ENCODE measurements at regions not wholly inside any gene's neighbourhood (a gene's known extent, or its start where the extent isn't known, plus 50 kb on each side); places are given as distances from the start of the nearest gene placed in this dataset.

DNA sequence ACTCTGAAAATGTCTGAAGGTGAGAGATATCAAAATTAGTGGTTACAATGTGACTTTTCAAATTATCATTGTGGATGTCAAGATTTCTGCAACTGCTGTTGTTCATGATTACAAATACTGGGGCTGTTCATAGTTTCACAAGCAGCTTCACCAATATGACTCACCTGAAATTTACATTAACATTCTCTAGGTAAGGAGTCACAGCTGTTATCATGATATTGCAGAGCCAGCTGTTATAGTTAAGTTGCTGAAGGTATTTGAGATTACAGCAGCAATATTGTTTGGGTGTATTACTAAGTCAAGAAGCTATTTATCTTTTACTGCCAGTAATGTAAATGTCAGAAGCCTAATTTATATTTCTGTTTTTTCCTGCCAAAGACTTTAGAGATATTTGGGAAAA lies 140.0 kb downstream of the MC4R start:
- no peaks in the 10 kb centered on the region for H3K9me3 ChIP-seq (ENCODE audit: low read length)
- DNase-seq, result no peak
- no peaks in the 10 kb centered on the region for H3K4me1 ChIP-seq (ENCODE audit: low read length)
- no peak overlapping the region for H2AFZ ChIP-seq (ENCODE audit: low read length)
- H4K20me1 ChIP-seq (ENCODE audit: insufficient read depth, low read depth, low read length), result no peaks in the 10 kb centered on the region
- no peak overlapping the region for H3K4me2 ChIP-seq (ENCODE audit: low read depth, low read length, poor library complexity, severe bottlenecking)
- H3K36me3 ChIP-seq (ENCODE audit: insufficient read depth, low read length), result no peaks in the 10 kb centered on the region
- no peak overlapping the region for H3K4me3 ChIP-seq (ENCODE audit: low read length)
- no peaks in the 10 kb centered on the region for H3K27me3 ChIP-seq (ENCODE audit: low read length)
- no peaks in the 10 kb centered on the region for H3K79me2 ChIP-seq (ENCODE audit: low read length)
- H3K27ac ChIP-seq (ENCODE audit: low read length), result no peak overlapping the region
- no peaks in the 10 kb centered on the region for H3K9me2 ChIP-seq (replicated peaks; ENCODE audit: insufficient read depth, low read length)
- H3K9ac ChIP-seq (ENCODE audit: low read length), result no peak overlapping the region

DNA sequence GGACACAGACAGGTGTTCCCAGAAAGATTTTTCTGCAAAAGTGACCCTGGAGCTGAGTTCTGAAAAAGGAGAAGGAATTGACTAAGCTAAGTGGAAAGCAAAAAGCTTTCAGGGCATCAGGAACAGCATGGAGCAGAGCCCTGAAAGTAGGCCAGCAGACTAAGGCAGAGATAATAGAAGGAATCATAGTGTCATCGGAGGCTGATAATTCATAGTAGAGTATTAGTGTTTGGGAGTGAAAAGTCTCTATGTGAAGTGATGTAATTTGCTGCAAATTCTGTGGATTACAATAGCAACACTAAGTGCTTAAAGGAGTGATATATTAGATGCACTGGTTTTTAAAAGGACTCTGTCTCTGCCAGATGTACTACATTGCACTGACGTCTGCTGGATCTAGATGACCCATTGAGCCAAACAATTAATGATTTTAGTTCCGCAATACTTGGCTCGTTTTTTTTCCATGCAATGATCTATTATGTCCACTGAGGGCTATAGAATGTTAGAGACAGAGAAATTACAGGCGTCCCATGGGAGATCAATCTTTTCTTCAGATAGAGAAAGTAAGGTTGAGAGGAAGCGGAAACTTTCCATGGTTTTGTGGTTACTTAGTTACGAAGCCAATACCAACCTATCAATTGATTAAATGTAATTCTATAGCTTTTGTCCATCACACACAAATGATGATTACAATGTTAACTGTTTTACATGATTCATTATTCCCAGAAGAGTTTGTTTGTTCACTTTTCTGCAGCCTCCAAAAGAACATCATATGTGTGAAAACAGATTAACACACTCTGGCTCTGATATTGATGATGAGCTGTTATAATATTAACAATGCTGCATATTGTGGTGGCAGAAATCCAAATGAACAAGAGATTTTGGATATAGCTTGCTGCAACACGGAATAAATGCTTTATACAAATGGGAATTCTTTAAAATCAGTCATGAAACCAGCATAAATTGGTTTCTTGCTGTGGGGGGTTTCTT lies 143.7 kb downstream of the MC4R start:
- Histone ChIP-seq H3K9me2 (replicated peaks; ENCODE audit: insufficient read depth, low read length) (no peaks in the 10 kb centered on the region), H3K27ac (ENCODE audit: low read length) (no peak overlapping the region), H3K36me3 (ENCODE audit: insufficient read depth, low read length) (no peaks in the 10 kb centered on the region), H4K20me1 (ENCODE audit: insufficient read depth, low read depth, low read length) (no peaks in the 10 kb centered on the region), H3K4me3 (ENCODE audit: low read length) (no peak overlapping the region), H3K9me3 (ENCODE audit: low read length) (peaks cover 14% of the 10 kb centered on the region), H3K9ac (ENCODE audit: low read length) (no peak overlapping the region), H2AFZ (ENCODE audit: low read length) (no peak overlapping the region), H3K79me2 (ENCODE audit: low read length) (no peaks in the 10 kb centered on the region), H3K4me2 (ENCODE audit: low read depth, low read length, poor library complexity, severe bottlenecking) (no peak overlapping the region), H3K27me3 (ENCODE audit: low read length) (no peaks in the 10 kb centered on the region), H3K4me1 (ENCODE audit: low read length) (no peaks in the 10 kb centered on the region)
- DNase-seq, result no peak

DNA sequence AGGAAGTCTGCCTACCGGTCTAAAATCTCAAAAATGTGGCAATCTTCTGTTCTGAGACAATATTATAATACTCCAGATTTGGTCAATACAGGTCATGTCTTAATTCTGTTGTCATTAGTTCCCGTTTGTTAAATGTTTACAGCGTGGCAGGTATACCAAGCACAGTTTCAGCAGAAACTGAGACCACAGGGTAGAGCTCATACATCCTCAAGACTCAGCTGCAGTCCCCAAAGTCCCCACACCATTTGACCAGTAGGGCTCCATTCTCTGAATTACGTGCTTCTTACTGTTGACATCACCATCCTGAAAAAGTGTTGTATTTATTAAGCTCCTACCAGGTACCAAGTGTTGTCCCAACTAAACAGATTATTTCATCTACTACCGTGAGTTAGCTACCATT lies 157.1 kb downstream of the MC4R start:
- H3K4me3 ChIP-seq (ENCODE audit: low read length), result no peak overlapping the region
- no peaks in the 10 kb centered on the region for H3K9me3 ChIP-seq (ENCODE audit: low read length)
- H3K4me1 ChIP-seq (ENCODE audit: low read length), result no peaks in the 10 kb centered on the region
- no peak overlapping the region for H3K9ac ChIP-seq (ENCODE audit: low read length)
- no peak for DNase-seq
- H3K27ac ChIP-seq (ENCODE audit: low read length), result no peak overlapping the region
- no peak overlapping the region for H2AFZ ChIP-seq (ENCODE audit: low read length)
- H3K79me2 ChIP-seq (ENCODE audit: low read length), result no peaks in the 10 kb centered on the region
- no peaks in the 10 kb centered on the region for H3K9me2 ChIP-seq (replicated peaks; ENCODE audit: insufficient read depth, low read length)
- no peak overlapping the region for H3K4me2 ChIP-seq (ENCODE audit: low read depth, low read length, poor library complexity, severe bottlenecking)
- H4K20me1 ChIP-seq (ENCODE audit: insufficient read depth, low read depth, low read length), result no peaks in the 10 kb centered on the region
- H3K36me3 ChIP-seq (ENCODE audit: insufficient read depth, low read length), result no peaks in the 10 kb centered on the region
- H3K27me3 ChIP-seq (ENCODE audit: low read length), result no peaks in the 10 kb centered on the region

DNA sequence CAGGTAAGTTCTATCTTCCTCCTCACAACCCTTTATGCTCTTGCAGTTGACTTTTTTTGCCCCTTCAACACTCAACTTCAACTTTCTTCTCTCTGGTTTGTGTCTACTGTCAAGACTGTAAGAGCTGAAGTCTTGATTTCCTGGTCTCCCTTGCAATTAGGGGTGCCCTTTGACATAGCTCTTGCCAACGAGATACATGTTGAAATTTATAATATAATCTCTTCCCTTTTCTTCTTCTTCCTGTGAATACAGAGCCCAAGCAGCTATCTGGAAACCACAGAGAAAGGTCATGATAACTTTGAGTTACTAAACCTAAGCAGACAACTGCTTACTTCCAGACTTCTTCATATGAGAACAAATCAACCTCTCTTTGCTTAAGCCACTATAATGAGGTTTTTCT lies 163.5 kb downstream of the MC4R start:
- Histone ChIP-seq H3K4me2 (ENCODE audit: low read depth, low read length, poor library complexity, severe bottlenecking) (no peak overlapping the region), H3K79me2 (ENCODE audit: low read length) (no peaks in the 10 kb centered on the region), H3K9me3 (ENCODE audit: low read length) (no peaks in the 10 kb centered on the region), H3K4me3 (ENCODE audit: low read length) (no peak overlapping the region), H4K20me1 (ENCODE audit: insufficient read depth, low read depth, low read length) (no peaks in the 10 kb centered on the region), H3K9me2 (replicated peaks; ENCODE audit: insufficient read depth, low read length) (no peaks in the 10 kb centered on the region), H2AFZ (ENCODE audit: low read length) (no peak overlapping the region), H3K4me1 (ENCODE audit: low read length) (no peaks in the 10 kb centered on the region), H3K27me3 (ENCODE audit: low read length) (no peaks in the 10 kb centered on the region), H3K9ac (ENCODE audit: low read length) (no peak overlapping the region), H3K36me3 (ENCODE audit: insufficient read depth, low read length) (no peaks in the 10 kb centered on the region), H3K27ac (ENCODE audit: low read length) (no peak overlapping the region)
- DNase-seq, result no peak

DNA sequence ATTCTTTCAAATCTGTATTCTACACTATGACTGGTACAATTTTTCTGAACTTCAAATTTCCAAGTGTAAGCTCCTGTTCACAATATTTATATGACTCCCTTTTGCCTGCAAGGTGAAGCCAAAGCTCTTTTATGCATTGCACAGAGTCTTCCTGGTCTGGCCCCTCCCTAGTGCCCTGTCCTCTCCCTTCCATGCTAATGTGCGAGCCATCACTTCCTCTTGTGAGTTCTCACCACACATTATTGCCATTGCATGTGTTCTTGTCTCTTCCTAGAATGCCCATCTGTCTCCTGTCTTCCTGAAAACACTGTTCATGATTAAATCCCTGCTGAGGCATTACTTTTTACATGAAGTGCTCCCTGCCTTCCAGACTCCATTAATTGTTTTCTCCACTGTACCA lies 169.9 kb downstream of the MC4R start:
- no peaks in the 10 kb centered on the region for H4K20me1 ChIP-seq (ENCODE audit: insufficient read depth, low read depth, low read length)
- H3K27ac ChIP-seq (ENCODE audit: low read length), result no peak overlapping the region
- no peaks in the 10 kb centered on the region for H3K9me3 ChIP-seq (ENCODE audit: low read length)
- no peaks in the 10 kb centered on the region for H3K9me2 ChIP-seq (replicated peaks; ENCODE audit: insufficient read depth, low read length)
- H3K4me3 ChIP-seq (ENCODE audit: low read length), result no peak overlapping the region
- H2AFZ ChIP-seq (ENCODE audit: low read length), result no peak overlapping the region
- no peak overlapping the region for H3K4me2 ChIP-seq (ENCODE audit: low read depth, low read length, poor library complexity, severe bottlenecking)
- H3K4me1 ChIP-seq (ENCODE audit: low read length), result no peaks in the 10 kb centered on the region
- no peak for DNase-seq
- H3K36me3 ChIP-seq (ENCODE audit: insufficient read depth, low read length), result no peaks in the 10 kb centered on the region
- H3K9ac ChIP-seq (ENCODE audit: low read length), result no peak overlapping the region
- no peaks in the 10 kb centered on the region for H3K79me2 ChIP-seq (ENCODE audit: low read length)
- no peaks in the 10 kb centered on the region for H3K27me3 ChIP-seq (ENCODE audit: low read length)

DNA sequence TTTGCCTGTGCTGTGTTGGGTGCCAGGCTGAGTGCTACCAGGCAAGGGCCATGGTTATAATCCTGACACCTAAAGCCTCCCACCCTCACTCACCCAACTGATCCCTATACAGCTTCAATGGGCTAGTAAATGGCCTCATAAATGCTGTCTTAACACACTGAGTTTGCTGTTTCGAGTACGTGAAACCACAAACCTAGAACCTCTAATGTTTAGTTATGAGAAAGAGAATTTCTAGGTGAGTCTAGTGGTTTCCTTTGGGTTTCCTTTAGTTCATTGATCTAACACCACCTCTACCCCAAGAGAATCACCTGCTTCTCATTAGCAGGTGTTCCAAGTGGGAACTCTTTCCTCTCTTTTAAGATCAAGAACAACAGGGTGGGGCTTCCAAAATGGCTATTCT lies 172.0 kb downstream of the MC4R start:
- no peak for DNase-seq
- no peak overlapping the region for H3K4me2 ChIP-seq (ENCODE audit: low read depth, low read length, poor library complexity, severe bottlenecking)
- H3K79me2 ChIP-seq (ENCODE audit: low read length), result no peaks in the 10 kb centered on the region
- no peaks in the 10 kb centered on the region for H3K4me1 ChIP-seq (ENCODE audit: low read length)
- no peaks in the 10 kb centered on the region for H3K9me2 ChIP-seq (replicated peaks; ENCODE audit: insufficient read depth, low read length)
- no peaks in the 10 kb centered on the region for H3K9me3 ChIP-seq (ENCODE audit: low read length)
- H3K27ac ChIP-seq (ENCODE audit: low read length), result no peak overlapping the region
- H3K9ac ChIP-seq (ENCODE audit: low read length), result no peak overlapping the region
- H3K4me3 ChIP-seq (ENCODE audit: low read length), result no peak overlapping the region
- no peaks in the 10 kb centered on the region for H4K20me1 ChIP-seq (ENCODE audit: insufficient read depth, low read depth, low read length)
- H3K36me3 ChIP-seq (ENCODE audit: insufficient read depth, low read length), result no peaks in the 10 kb centered on the region
- H2AFZ ChIP-seq (ENCODE audit: low read length), result no peak overlapping the region
- H3K27me3 ChIP-seq (ENCODE audit: low read length), result no peaks in the 10 kb centered on the region

DNA sequence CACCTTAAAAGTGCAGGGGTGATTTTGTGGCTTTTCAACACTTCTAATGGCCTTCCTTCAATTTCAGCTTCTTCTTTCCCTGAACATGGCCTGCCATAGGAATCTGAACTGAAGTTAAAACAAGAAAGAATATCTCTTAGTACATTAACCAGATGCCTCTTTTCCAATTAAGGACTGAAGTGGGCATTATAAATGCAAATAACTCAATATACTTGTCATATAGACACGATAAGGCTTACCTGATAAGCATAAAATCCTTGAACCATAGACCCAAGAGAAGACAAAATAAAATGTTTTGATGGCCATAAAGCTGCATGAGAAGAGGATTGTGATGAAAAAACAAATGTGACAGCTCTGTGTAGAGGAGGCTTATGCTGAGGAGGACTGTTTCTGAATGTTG lies 173.1 kb downstream of the MC4R start:
- Histone ChIP-seq H3K9me2 (replicated peaks; ENCODE audit: insufficient read depth, low read length) (no peaks in the 10 kb centered on the region), H3K9ac (ENCODE audit: low read length) (no peak overlapping the region), H3K27me3 (ENCODE audit: low read length) (no peaks in the 10 kb centered on the region), H3K4me3 (ENCODE audit: low read length) (no peak overlapping the region), H3K4me1 (ENCODE audit: low read length) (no peaks in the 10 kb centered on the region), H3K27ac (ENCODE audit: low read length) (no peak overlapping the region), H3K79me2 (ENCODE audit: low read length) (no peaks in the 10 kb centered on the region), H3K4me2 (ENCODE audit: low read depth, low read length, poor library complexity, severe bottlenecking) (no peak overlapping the region), H3K9me3 (ENCODE audit: low read length) (no peaks in the 10 kb centered on the region), H4K20me1 (ENCODE audit: insufficient read depth, low read depth, low read length) (no peaks in the 10 kb centered on the region), H2AFZ (ENCODE audit: low read length) (no peak overlapping the region), H3K36me3 (ENCODE audit: insufficient read depth, low read length) (no peaks in the 10 kb centered on the region)
- DNase-seq, result no peak

DNA sequence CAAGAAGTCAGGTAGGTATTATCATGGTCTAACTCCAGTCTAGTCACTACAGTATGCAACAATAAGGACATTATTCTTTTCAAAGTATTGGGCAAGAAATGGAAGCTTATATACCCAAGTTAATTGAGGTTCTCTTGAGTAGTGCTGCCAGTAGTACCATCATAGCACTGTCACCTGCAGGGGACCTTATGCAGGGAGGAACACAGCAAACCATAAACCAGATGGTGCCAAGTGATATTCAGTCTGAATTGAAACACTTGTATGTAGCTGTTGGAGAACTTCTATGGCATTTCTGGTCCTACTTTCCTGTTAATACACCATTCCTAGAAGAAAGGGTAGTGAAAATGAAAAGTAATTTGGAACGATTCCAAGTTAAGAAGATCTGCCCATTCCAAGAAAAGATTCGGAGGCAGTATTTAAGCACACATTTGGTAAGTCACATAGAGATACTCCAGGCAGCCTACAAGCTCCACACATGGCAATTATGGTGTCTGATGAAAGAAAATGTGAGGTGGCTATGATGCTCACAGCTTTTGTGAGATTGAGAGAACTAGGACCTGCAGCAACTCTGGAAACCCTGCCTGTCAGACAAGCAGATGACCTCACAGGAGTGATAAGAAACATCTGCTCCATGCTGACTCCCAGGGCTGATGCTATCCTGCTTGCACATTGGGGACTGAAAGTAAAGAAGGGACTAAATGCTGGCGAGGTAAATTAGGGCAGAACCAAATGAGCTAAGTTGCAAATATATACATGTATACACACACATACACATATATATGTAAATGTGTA lies 174.7 kb downstream of the MC4R start:
- H3K4me1 ChIP-seq (ENCODE audit: low read length), result peaks cover 3% of the 10 kb centered on the region; the same call in 1 of the 2 replicates
- no peak overlapping the region for H3K9ac ChIP-seq (ENCODE audit: low read length)
- no peaks in the 10 kb centered on the region for H3K27me3 ChIP-seq (ENCODE audit: low read length)
- no peaks in the 10 kb centered on the region for H4K20me1 ChIP-seq (ENCODE audit: insufficient read depth, low read depth, low read length)
- H3K27ac ChIP-seq (ENCODE audit: low read length), result no peak overlapping the region
- no peaks in the 10 kb centered on the region for H3K36me3 ChIP-seq (ENCODE audit: insufficient read depth, low read length)
- no peak for DNase-seq
- no peak overlapping the region for H3K4me3 ChIP-seq (ENCODE audit: low read length)
- no peak overlapping the region for H2AFZ ChIP-seq (ENCODE audit: low read length)
- no peaks in the 10 kb centered on the region for H3K9me3 ChIP-seq (ENCODE audit: low read length)
- no peaks in the 10 kb centered on the region for H3K9me2 ChIP-seq (replicated peaks; ENCODE audit: insufficient read depth, low read length)
- no peak overlapping the region for H3K4me2 ChIP-seq (ENCODE audit: low read depth, low read length, poor library complexity, severe bottlenecking)
- H3K79me2 ChIP-seq (ENCODE audit: low read length), result no peaks in the 10 kb centered on the region
